HL-60/S4 (cell line): ENCODE measurements at regions not wholly inside any gene's neighbourhood (a gene's known extent, or its start where the extent isn't known, plus 50 kb on each side); places are given as distances from the start of the nearest gene placed in this dataset.
"Not testable (repeated sequence)": the region's sequence is repeated elsewhere in the genome, so short reads cannot be mapped to it uniquely, and the experiment has no call there.

ENCODE experiments used
- in situ Hi-C: fragments of 300-500 bp; cut with MboI; formaldehyde crosslinking; loops from 2 replicates; pipeline ENCODE4 v1.14.3; 2022; ENCODE audit warnings: low sequenced_read_pairs

DNA sequence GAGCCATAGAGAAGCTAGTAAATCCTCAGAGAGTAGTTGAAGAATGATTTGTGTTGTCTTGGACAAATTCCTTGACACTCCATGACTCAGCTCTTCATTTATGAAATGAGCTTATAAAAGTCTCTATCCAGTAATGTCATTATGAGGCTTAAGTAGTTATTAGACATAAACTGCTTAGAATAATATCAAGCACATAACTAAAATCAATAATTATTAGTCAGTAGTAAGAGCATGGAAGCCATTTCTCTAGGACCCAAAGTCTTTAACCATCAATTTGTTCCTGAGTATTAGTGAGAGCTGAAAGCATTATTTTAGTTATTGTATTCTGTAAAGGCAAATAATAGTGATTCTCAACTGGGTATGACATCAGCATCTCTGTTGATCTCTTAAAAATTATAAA, 1140.2 kb downstream of the HACE1 start:
- in situ Hi-C loops, result no loop called here

DNA sequence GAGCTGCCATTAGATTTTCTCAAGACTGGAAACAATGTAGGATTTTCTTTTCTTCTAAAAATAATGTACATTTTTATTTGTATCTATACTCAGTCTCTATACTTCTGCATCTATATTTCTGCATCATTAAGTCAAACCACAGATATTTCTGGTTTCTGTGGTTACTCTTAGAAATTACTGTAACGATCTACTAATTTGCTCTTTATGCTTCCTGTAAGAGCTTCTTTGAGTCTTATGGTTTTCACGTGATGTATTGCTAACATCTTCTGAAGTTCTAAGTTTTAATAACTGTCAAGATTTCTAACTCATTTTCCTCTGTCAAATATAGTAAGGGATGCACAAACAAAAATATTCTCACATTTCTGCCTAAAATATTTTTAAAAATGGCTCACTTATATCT, 1144.5 kb downstream of the HACE1 start:
- in situ Hi-C loops, result no loop called here

DNA sequence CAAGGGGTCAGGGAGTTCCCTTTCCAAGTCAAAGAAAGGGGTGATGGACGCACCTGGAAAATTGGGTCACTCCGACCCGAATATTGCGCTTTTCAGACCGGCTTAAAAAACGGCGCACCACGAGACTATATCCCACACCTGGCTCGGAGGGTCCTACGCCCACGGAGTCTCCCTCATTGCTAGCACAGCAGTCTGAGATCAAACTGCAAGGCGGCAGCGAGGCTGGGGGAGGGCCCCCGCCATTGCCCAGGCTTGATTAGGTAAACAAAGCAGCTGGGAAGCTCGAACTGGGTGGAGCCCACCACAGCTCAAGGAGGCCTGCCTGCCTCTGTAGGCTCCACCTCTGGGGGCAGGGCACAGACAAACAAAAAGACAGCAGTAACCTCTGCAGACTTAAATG, 1150.5 kb downstream of the HACE1 start:
- in situ Hi-C loops, result not testable (repeated sequence)

DNA sequence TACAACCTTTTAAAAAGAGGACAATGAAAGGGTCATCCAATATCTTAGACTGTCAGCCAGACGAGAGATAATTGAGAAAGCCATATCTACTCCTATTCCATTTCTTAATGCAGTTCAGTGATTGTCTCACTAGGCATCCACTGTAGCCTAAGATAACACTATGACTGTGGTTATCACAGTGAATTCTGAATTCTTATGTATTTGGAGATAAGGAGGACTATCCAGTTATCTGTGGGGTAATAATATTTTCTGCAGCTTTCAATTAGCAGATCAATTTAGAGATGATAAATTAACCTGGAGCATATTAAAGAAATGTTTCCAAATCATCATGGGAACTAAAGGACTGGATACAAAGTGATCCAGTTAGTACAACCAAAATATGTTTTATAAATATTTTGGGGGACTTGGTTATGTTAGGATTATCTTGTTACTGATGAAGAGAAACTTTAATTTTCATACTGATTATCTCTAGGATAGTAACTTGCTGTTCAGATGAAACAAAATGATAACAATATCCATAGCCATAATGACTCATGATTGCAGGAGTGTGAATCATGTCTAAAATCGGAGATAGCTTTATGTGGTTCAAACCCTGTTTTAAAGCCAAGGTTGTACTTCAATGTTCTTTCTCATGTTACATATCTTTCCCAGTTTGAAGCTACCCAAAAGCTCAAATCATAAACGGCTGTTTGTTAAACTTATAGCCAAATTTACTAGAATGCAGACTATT, 1152.0 kb downstream of the HACE1 start:
- in situ Hi-C loops, result no loop called here

DNA sequence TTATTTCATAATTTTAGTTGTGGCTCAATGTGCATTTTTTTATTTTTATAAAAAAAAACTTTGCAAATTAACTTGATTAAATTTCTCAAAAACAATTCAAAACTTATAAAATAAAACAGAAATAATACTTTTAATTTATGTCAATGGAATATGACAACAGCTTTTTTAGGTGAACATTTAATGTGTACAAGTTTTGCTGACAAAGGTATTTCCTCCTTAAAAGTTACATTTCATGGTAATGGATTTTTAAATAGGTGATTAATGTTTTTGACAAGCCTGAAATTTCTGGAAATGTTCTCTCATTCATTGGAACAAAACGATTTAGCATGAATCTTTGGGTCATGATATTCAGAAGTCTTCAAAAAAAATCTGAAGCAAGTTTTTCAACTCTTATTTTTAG, 1160.0 kb downstream of the HACE1 start:
- in situ Hi-C loops, result no loop called here

DNA sequence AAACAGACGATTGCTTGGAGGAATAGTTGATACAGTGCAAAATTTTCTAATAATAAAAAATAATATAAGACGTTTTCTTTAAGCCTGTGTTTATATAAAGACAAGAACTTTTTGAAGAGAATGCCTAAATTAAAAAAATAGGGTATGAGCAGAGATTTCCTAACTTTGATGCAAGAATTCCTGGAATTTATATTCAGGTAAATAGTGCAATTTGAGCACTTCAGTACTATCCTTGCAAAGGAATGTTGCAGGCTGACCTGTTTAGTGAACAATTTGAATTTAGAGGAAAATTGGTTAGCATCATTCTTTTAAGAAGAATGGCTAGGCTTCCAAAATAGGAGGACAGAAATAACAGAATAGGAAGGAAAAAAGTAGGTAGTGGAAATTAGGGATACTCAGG, 1172.3 kb downstream of the HACE1 start:
- in situ Hi-C loops, result no loop called here

DNA sequence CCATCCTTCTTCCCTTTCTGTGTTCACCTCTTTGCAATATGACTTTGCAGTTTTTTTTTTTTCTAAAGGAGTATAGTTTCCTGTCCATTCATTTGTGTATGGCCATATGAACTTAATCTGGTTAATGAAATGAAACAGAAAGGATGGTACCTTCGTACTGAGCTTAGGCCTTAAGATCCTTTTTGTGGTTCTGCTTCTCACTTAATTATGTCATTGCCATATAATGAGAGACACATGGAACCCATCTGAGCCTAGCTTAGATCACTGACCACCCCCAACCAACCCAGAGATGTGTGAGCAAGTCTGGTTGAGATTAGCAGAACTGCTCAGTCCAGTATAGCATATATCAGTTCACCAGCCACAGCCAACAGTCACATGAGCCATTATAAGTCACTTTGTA, 1179.6 kb downstream of the HACE1 start:
- in situ Hi-C loops, result no loop called here

DNA sequence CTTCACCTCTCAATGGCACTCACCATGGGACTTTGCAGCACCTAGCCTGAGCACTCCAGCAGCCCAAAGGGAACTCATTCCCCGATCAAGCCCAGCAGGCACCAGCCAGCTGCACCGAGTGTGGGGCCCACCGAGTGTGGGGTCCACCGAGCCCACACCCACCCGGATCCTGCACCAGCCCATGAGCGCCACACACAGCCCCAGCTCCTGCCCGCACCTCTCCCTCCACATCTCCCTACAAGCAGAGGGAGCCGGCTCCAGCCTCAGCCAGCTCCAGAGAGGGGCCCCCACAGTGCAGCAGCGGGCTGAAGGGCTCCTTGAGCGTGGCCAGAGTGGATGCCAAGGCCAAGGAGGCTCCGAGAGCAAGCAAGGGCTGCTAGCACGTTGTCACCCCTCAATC, 1182.4 kb downstream of the HACE1 start:
- in situ Hi-C loops, result no loop called here

DNA sequence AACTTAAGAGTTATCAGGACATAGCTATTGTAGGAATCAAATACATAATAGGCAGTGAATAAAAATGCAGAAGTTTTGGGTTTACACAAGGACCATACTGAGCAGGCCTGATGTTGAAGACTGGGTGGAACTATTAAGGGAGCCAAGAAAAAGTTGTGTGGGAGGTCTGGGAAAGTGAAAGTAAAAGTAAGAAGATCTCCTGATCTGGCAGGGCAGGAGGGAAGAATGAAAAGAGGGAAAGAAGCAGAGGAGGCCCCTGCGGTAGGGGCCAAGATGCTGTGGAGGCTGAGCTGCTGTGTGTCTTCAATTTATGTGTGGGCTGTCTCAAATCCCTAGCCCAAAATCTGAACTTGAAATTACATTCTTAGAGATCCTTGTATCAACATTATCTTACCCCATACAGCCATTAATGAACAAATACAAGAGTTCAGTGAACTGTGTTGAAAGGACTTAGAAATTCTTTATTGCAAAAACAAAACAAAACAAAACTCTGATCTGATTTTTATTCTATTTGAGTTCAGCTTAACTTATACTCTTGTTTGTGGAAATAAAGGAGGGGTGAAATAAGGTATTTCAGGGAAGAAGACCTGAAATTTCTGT, 1183.8 kb downstream of the HACE1 start:
- in situ Hi-C loops, result no loop called here

DNA sequence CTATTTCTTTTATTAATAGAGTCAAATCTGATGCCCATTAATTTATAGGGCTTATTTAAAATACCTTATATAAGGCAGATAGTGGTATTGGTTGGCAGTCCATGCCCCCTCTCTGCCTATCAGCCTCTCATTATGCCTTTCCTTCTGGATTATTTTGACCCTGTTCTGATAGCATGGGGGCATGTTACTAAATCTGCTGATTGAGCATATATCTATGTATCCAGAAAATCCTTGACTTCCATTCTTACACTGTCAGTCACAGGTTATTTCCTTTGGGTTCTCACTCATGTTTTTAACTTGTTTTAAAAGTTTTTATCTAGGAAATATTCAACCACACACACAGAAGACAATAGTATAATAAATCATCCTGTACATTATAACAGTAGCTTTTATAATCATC, 1184.9 kb downstream of the HACE1 start:
- in situ Hi-C loops, result no loop called here

DNA sequence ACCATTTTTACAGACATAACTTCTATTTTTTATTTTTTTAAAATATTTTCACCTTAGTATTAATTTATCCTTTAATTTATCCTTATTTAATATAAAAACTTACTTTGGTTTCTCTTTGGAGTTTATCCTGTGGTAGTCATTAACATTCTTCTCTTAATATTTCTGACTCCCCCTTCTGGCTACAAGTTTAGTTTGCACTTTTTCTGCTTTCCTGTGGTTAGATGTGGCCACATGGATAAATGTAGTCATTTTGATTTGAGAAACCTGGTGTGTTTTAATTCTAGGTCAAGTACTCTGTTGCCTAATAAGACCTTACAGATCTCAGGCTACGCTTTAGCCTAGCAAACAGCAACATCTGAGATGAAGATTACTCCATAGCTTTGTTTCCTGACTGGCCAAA, 1187.5 kb downstream of the HACE1 start:
- in situ Hi-C loops, result no loop called here

DNA sequence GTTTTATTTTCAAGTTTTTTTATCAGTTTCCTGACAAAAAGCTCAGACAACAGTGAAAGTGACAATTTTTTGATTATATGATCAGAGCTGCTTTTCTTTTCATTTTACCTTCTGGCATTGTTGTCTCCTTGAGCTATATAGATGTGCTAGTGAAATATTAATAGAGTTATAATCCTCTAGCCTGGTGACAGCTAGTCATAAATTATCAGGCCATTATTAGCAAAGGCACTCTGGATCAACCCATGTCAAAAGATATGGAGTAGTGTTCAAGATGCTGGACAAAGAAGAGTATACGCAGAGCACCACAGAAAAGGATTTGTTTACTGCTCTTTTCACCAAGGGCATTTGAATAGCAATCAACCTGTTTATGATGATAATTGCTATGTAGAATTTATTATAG, 1230.1 kb downstream of the HACE1 start:
- in situ Hi-C loops, result no loop called here

DNA sequence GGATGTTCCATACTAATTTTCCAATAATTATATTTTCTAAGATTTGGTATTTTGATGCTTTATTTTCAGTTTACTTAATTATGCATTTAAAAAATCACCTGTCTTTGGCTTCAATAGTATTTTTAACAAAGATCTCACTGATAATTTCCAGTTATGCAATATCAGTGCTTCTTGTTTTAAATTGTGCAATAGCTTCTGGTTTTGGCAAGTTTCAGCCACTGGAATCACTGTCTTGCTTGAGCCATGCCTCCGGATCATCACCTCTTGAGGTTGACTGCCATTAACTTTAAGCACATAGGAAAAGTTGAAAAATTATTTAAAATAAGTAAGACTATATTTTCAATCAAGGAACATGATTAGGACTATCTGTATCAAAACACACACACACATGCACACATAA, 1242.1 kb downstream of the HACE1 start:
- in situ Hi-C loops, result no loop called here

DNA sequence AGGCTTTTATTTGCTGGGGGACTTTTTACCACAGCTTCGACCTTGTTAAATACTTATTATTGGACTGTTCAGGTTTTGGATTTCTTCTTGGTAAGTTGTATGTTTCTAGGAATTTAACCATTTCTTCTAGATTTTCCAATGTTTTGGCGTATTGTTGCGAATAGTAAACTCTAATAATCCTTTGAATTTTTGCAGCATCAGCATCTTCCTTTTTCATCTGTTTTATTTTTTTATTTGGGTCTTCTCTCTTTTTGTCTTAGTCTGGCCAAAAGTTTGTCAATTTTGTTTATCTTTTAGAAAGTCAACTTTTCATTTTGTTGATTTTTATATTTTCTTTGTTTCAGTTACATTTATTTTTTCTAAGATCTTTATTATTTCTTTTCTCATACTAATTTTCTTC, 1272.0 kb downstream of the HACE1 start:
- in situ Hi-C loops, result no loop called here

DNA sequence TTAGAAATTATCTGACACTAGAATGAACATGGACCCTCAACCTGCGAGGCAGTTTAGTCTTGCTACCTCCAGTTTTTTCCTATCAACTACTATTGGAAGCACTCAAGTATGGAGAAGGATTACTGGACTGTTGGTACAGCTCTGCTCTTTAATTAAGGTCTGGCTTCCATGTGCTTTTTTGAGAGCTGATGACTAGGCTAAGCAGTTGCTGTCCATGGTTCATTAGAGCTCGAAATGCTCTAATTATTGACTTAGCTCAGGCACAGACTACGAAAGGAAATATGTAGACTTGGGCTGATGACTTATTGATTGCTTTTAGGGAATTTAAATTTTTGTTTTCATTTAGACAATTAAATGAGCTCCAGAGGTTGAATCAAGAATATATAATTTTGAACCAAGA, 1281.6 kb downstream of the HACE1 start:
- in situ Hi-C loops, result no loop called here

DNA sequence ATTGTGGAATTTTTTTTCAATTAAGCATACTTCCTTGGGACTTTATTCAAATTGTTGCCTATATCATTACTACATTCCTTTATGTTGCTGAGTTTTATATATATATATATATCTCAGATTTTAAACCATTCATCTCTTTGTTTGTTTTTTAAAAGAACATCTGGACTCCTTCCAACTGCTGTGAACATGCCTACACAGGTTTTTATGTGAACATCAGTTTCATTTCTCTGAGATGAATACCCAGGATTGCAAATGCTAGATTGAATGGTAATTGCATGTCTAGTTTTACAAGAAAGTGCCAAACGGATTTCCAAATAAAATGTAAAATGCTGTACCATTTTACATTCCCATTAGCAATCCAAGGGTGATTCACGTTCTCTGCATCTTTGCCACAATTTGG, 1289.3 kb downstream of the HACE1 start:
- in situ Hi-C loops, result no loop called here

DNA sequence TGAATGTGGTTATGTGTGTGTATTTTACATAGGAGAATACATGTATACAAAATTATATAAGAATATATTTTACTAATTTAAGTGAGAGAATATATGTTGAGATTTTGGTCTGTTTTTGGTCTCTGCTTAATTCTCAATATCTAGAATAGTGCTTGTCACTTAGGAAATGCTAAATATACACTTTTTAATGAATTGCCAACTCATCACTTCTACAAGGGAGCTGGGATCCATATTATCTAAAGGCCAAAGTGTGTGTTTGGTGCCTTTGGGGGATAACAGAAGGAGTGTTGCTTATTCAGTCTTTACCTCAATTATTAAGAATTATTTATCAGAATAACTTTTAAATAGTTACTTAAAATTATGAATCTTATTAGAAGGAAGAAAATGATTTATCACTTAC, 1304.8 kb downstream of the HACE1 start:
- in situ Hi-C loops, result no loop called here

DNA sequence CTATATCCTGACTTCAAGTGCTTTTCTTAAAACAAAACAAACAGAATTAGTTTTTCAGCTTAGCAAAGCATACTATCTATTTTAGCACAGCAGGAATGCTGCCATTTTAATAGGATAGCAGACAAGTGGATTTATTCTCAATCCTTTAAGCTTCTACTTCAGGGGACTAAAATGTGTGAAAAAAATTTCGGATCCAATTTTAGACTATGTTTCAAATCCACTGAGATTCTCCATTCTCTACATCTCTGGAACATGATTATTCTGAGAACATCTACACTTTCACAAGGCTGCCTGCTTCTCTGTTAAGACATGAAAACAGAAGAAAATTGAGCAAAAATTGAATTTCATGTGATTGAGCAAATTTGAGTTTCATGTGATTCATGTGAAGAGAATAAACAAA, 1321.3 kb downstream of the HACE1 start:
- in situ Hi-C loops, result no loop called here

DNA sequence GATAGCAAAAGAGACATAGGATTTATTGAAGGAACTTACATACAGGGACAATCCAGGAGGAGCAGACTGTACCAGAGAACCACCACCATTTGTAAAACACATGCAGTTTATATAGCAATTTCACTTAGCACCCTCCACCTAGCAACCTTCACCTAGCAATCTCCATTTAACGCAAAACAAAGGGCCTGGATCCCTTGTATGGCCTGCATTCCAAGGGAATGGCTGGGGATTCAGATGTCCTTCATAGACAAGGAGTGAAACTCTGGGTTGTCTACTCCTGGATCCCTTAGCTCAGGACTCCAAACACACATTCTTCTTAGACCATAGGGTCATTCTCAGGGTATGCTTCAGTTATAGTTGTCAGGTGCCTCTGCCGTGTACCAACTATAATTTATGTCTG, 1324.9 kb downstream of the HACE1 start:
- in situ Hi-C loops, result no loop called here

DNA sequence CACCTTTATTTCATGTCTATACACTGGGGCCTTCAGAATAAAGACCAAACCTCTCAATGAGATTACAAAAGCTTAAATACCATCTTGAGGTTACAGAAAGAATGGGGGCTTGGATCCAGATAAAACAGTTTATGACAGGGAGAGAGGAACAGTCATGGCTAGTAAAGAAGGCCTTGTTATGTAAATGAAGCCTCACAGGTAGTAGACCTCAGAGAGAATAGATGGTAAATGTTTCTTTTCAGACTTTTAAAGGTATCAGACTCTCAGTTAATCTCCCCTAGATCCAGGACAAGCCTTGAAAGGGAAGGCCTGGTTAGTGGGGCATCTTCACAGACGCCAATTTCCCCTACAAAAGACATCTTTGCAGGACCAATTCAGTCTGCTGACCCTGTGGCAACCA, 1325.6 kb downstream of the HACE1 start:
- in situ Hi-C loops, result no loop called here

DNA sequence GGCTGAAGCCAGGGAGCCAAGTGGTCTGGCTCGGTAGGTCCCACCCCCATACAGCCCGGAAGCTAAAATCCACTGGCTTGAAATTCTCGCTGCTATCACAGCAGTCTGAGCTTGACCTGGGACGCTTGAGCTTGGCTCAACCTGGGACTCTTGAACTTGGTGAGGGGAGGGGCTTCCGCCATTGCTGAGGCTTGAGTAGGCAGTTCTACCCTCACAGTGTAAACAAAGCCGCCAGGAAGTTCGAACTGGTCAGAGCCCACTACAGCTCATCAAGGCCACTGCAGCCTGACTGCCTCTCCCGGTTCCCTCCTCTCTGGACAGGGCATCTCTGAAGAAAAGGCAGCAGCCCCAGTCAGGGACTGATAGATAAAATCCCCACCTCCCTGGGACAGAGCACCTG, 1337.7 kb downstream of the HACE1 start:
- in situ Hi-C loops, result no loop called here

DNA sequence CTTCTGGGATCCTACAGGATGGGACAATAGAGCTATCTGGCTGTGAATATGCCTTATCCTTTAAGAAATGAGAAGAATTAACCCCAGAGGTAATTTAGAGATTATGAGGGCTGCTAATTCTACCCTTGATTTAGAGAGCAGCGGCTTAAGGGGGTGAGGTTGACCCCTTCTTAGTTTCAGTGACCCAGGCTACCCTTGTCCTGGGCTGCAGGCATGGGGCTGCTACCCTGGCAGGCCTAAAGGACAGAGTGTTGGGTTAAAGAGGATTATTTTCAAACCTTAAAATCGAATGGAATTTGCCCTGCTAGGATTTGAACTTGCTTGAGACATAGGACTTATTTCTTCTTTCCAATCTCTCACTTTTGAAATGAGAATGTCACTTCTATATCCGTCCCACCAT, 1343.4 kb downstream of the HACE1 start:
- in situ Hi-C loops, result no loop called here

DNA sequence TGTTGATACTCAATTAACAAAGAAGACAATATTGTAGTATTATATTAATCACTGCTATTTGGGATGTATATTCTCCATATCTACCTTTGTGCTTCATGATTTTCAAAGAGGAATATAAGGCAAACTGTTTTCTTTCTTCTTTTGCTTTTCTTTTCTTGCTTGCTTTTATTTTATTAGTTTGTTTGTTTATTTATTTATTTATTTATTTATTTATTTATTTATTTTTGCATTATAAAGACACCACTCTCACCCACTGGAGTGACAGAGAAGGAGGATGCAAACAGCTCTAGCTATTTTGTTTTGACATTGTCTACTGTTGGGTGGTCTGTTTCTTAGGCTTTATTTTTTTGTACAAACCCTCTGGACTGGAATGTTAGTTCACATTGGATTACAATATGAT, 1352.7 kb downstream of the HACE1 start:
- in situ Hi-C loops, result no loop called here
